Colonic mucosa (tissue), 4 donors: ENCODE measurements at regions not wholly inside any gene's neighbourhood (a gene's known extent, or its start where the extent isn't known, plus 50 kb on each side); places are given as distances from the start of the nearest gene placed in this dataset.

Source experiments
- DNase-seq: peaks from one replicate; pipeline ENCODE4 v3.0.0-alpha.2; 2020
- H3K27ac ChIP-seq: fragments of 200-600 bp; one replicate; pipeline ENCODE4 v1.8.0; 2021
- H3K27me3 ChIP-seq: fragments of 200-600 bp; one replicate; pipeline ENCODE4 v1.8.0; 2021
- H3K36me3 ChIP-seq: fragments of 200-600 bp; one replicate; pipeline ENCODE4 v1.8.0; 2021
- H3K4me1 ChIP-seq: fragments of 200-600 bp; one replicate; pipeline ENCODE4 v1.8.0; 2021; ENCODE audit warnings: mild to moderate bottlenecking
- H3K4me3 ChIP-seq: fragments of 200-600 bp; one replicate; pipeline ENCODE4 v1.8.0; 2021
- H3K9ac ChIP-seq, 2 donors: one replicate each; pipeline ENCODE4 v1.7.0; 2013; ENCODE audit warnings: control low read depth in 2 of 2, low read depth in 2 of 2, low read length in 2 of 2
- H3K9me3 ChIP-seq: fragments of 200-600 bp; one replicate; pipeline ENCODE4 v1.8.0; 2021
- CTCF ChIP-seq: fragments of 200-600 bp; IDR thresholded peaks from one replicate; pipeline ENCODE4 v1.8.0; 2022; ENCODE audit warnings: antibody characterized with exemption, mild to moderate bottlenecking
- intact Hi-C: fragments of 100-400 bp; cut with DNase I; formaldehyde crosslinking; loops from one replicate; pipeline ENCODE4 v1.14.1; 2022
- donor health status: healthy.
- donor health status: DM: no; HTN: no; CAD: no.
- donor health status: DM: no; HTN: no; CAD: no.

- Histone ChIP-seq H3K4me3 (no peak overlapping the region), H3K27ac (no peak overlapping the region), H3K9me3 (no peaks in the 10 kb centered on the region), H3K9ac (no peak overlapping the region), H3K27me3 (no peaks in the 10 kb centered on the region), H3K36me3 (no peaks in the 10 kb centered on the region), H3K4me1 (no peaks in the 10 kb centered on the region)
- TF ChIP-seq CTCF, result no peak
- intact Hi-C loops, result no loop called here
- no peak for DNase-seq
Measured at GRCh38 chr1:57725318-57725717, 301.5 kb upstream of the DAB1 start.

- Histone ChIP-seq H3K9ac (no peak overlapping the region), H3K27me3 (no peaks in the 10 kb centered on the region), H3K27ac (no peak overlapping the region), H3K4me3 (no peak overlapping the region), H3K9me3 (no peaks in the 10 kb centered on the region), H3K4me1 (no peaks in the 10 kb centered on the region), H3K36me3 (no peaks in the 10 kb centered on the region)
- DNase-seq, result no peak
- intact Hi-C loops, result no loop called here
- no peak for TF ChIP-seq CTCF
Measured at GRCh38 chr1:57724535-57724934, 300.7 kb upstream of the DAB1 start.

GRCh38 chr1:57722285-57722978 lies 298.6 kb upstream of the DAB1 start:
- Histone ChIP-seq H3K27ac (no peak overlapping the region), H3K4me3 (no peak overlapping the region), H3K9ac (no peak overlapping the region), H3K27me3 (no peaks in the 10 kb centered on the region), H3K4me1 (no peaks in the 10 kb centered on the region), H3K9me3 (no peaks in the 10 kb centered on the region), H3K36me3 (no peaks in the 10 kb centered on the region)
- TF ChIP-seq CTCF, result no peak
- intact Hi-C loops, result no loop called here
- no peak for DNase-seq

- DNase-seq, result no peak
- Histone ChIP-seq H3K4me1 (no peaks in the 10 kb centered on the region), H3K27ac (no peak overlapping the region), H3K27me3 (no peaks in the 10 kb centered on the region), H3K36me3 (no peaks in the 10 kb centered on the region), H3K9me3 (no peaks in the 10 kb centered on the region), H3K4me3 (no peak overlapping the region), H3K9ac (no peak overlapping the region)
- no peak for TF ChIP-seq CTCF
- intact Hi-C loops, result no loop called here
Measured at GRCh38 chr1:57721001-57721400, 297.1 kb upstream of the DAB1 start.

- no peak for DNase-seq
- no peak for TF ChIP-seq CTCF
- intact Hi-C loops, result no loop called here
- H3K27me3 ChIP-seq, result no peaks in the 10 kb centered on the region
- no peak overlapping the region for H3K9ac ChIP-seq
- no peak overlapping the region for H3K27ac ChIP-seq
- no peaks in the 10 kb centered on the region for H3K9me3 ChIP-seq
- no peak overlapping the region for H3K4me3 ChIP-seq
- no peaks in the 10 kb centered on the region for H3K4me1 ChIP-seq
- H3K36me3 ChIP-seq, result no peaks in the 10 kb centered on the region
Measured at GRCh38 chr1:57719274-57719673, 295.4 kb upstream of the DAB1 start.
